Fibroblast of skin of right biceps (primary cell): ENCODE measurements at regions not wholly inside any gene's neighbourhood (a gene's known extent, or its start where the extent isn't known, plus 50 kb on each side); places are given as distances from the start of the nearest gene placed in this dataset.

Experiments
- DNase-seq: peaks from one replicate; pipeline ENCODE4 v3.0.0-alpha.2; 2013

DNA sequence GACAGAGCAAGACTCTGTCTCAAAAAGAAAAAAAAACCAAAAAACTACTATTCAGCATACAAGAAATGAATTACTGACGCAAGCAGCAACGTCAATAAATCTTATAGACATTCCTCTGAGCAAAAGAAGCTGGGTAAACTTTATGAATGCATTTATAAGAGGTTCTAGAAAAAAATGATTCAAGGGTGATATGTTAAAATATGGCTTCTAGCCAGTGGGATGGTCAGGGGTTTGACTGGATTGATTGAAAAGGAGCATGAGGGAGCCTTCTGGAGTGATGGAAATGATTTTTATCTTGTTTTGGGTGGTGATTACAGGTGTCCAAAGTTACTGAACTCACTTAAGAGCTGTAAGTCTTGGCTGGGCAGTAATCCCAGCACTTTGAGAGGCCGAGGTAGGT, 64.9 kb upstream of the SALL4 start:
- DNase-seq, result no peak

GRCh38 chr20:51864967-51865366, 62.6 kb upstream of the SALL4 start:
- no peak for DNase-seq

GRCh38 chr20:51862796-51863195, 60.5 kb upstream of the SALL4 start:
- peak; percentile 87 for DNase-seq

- DNase-seq, result peak; percentile 78
Measured at GRCh38 chr20:51861726-51862466, 59.6 kb upstream of the SALL4 start.

GRCh38 chr20:51860111-51860882, 58.0 kb upstream of the SALL4 start:
- peak; percentile 88 for DNase-seq

- DNase-seq, result peak; percentile 21
Measured at GRCh38 chr20:51856432-51856831, 54.1 kb upstream of the SALL4 start.

GRCh38 chr20:51854921-51855320, 52.6 kb upstream of the SALL4 start:
- DNase-seq, result peak; percentile 54
